Endometrium (tissue), 2 donors: ENCODE measurements at regions not wholly inside any gene's neighbourhood (a gene's known extent, or its start where the extent isn't known, plus 50 kb on each side); places are given as distances from the start of the nearest gene placed in this dataset.

ENCODE experiments used
- FAIRE-seq: peaks from 2 replicates; lab custom pipeline; 2012; peaks lifted over from hg19 to GRCh38; lab: Jason Lieb, UNC
- donor health status: control.
- donor health status: control.

- no peak for FAIRE-seq
Observed at GRCh38 chr1:177571485-177572076, 398.3 kb downstream of the SEC16B start.

GRCh38 chr1:177571076-177571475 is 398.8 kb downstream of the SEC16B start:
- no peak for FAIRE-seq

- FAIRE-seq = no peak
Observed at GRCh38 chr1:177569476-177569875, 398.7 kb downstream of the BRINP2 start.

GRCh38 chr1:177568622-177569021 is 397.9 kb downstream of the BRINP2 start:
- no peak for FAIRE-seq

- FAIRE-seq = no peak
Observed at GRCh38 chr1:177567393-177567792, 396.6 kb downstream of the BRINP2 start.

DNA sequence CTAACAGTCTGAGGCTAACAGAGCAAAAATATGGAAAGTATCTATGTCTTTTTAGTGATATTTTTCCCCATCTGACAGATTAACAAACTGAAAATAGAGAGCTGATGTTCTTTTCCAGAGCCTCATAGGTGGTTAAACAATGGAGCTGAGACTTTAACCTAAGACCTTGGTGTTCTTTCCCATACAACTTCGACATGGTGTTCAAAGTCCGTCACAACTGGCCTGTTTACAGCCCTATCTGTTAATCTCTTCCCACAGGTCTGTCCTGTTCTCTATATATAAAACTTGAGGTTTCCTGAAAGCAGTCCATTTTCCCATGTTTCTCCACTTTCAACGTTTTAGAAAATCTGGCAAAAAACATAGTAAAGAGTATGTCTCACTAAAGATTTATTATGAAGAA is 395.7 kb downstream of the BRINP2 start:
- no peak for FAIRE-seq

- FAIRE-seq = no peak
Observed at GRCh38 chr1:177561436-177561835, 390.7 kb downstream of the BRINP2 start.

GRCh38 chr1:177558372-177558771 is 387.6 kb downstream of the BRINP2 start:
- no peak for FAIRE-seq

- FAIRE-seq = no peak
Observed at GRCh38 chr1:177556163-177556562, 385.4 kb downstream of the BRINP2 start.

- no peak for FAIRE-seq
Observed at GRCh38 chr1:177547200-177547599, 376.4 kb downstream of the BRINP2 start.

GRCh38 chr1:177546346-177546745 is 375.6 kb downstream of the BRINP2 start:
- FAIRE-seq = no peak

DNA sequence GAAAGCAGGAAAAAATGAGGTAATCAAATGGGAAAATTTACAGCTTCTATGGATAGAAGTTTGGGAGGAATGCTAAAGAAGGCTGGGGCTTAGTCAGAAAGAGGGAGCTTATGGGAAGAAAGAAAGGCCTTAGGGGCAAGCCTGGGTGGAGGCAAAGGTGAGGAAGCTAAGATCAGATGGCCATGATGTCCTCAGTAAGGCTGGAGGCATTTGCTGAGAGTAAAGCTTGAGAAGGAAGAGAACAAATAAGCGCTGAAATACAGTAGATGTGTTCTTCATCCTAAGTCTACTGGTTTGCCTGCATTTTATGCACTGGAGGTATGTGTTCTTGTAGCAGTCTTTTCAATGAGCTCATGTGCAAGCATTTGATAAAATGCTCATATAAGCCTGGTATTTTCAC is 355.4 kb downstream of the BRINP2 start:
- FAIRE-seq = no peak

GRCh38 chr1:177525176-177525575 is 354.4 kb downstream of the BRINP2 start:
- FAIRE-seq = no peak

DNA sequence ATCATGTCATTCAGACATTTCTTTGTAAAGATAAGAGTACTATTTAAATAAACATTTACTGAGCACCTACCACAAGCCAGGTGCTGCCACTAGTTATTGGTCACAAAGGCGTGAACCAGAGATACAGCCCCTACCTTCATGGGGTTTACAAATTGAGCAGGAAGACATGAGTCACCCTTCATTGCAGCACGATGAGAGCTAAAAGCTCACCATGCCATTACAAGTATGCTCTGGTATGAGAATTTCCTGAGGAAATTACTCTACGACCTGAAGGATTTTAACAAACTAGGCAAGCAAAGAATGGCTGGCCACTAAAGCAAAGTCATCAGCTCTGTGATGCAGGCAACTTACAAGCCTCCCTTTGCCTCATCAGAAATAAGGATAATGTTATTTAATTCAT is 346.8 kb downstream of the BRINP2 start:
- no peak for FAIRE-seq

GRCh38 chr1:177514207-177514606 is 343.4 kb downstream of the BRINP2 start:
- no peak for FAIRE-seq

GRCh38 chr1:177511036-177511435 is 340.3 kb downstream of the BRINP2 start:
- FAIRE-seq = no peak

DNA sequence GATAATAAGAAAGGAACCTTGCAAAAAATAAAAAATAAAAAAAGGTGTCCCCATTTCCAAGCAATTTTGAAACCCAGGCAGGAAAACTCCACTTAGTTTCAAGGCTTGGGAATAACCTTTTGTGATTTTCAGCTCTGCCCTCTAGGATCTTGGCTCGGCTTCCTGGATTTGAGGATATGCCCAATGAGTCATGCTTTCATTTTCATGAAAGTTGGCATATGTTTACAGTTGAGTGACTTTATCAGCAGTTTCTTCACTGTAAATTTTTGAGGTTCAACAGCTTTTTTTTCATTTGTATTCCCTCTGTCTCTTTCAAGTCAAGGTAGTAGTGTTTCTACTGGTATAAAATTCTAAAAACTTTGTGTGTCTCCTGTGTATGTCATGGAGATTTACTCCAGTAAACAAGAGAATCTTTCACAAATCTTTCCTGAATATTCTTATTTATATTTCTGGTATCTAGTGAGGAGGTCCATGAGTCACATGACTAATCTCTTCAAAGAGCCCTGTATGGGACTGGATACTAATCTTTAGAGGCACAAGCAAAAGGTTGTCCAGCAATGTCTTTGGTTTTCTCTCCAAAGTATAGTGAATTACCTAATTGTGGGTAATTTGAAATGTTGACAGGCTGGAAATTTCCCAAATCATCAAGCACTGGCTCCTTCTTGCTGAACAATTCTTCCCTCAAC is 335.3 kb downstream of the BRINP2 start:
- FAIRE-seq = no peak

DNA sequence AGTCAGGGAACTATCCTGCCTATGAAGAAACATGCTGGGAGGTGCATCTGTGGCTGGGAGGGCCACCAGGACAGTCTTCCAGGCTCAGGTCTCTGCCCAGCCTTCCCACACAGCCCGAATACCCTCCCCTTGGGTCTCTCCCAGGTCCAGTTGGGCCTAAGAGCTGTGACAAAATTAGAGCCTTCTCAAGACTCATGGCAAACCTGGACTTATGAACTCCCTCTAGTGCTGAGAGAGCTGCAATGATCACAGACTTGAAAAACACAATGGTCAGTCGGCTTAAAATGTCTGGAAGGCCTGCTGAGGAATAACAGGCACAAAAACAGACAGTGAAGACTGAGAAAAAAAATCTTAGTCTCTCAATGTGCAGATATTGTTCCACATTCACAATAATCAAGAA is 325.1 kb downstream of the BRINP2 start:
- FAIRE-seq = no peak

GRCh38 chr1:177490786-177491185 is 320.0 kb downstream of the BRINP2 start:
- FAIRE-seq = no peak

GRCh38 chr1:177490036-177490639 is 319.4 kb downstream of the BRINP2 start:
- FAIRE-seq = no peak

GRCh38 chr1:177488722-177489121 is 318.0 kb downstream of the BRINP2 start:
- no peak for FAIRE-seq

- FAIRE-seq = no peak
Observed at GRCh38 chr1:177487481-177487880, 316.7 kb downstream of the BRINP2 start.

DNA sequence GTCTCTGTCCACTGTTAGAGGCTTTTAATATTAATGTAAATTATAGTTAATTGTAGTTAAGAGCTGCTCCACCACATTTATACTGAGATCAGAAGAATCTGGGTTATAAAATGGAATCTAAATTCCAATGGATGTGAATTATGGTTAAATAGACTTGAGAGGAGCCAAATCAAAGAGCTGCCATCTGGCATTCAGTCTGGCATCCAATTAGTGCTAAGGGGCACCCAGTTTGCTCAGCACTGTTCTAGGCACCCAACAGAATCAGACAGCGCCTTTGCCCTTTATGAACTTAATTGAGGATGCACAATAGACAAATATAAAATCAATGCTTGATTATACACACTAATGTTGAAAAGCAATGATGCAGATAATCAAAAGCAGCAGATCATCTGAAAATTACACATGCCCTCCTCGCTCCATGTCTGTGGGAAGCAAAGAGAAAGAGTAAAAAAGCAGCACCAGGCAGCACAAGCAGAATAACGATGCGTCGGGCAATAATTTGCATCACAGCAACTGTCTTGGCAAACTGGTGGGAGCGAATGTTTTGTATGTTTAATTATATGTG is 310.1 kb downstream of the BRINP2 start:
- FAIRE-seq = no peak
